NCI-H2171 treated with DMSO at 0.1 percent for 48 hours (cell line): ENCODE measurements at regions not wholly inside any gene's neighbourhood (a gene's known extent, or its start where the extent isn't known, plus 50 kb on each side); places are given as distances from the start of the nearest gene placed in this dataset.

ENCODE experiments used
- DNase-seq: peaks from one replicate; lab custom pipeline; 2025; lab: John Stamatoyannopoulos, UW

- DNase-seq: no peak
Observed at GRCh38 chr1:186557147-186557777, 96.3 kb upstream of the PDC start.

GRCh38 chr1:186550832-186551231, 89.9 kb upstream of the PDC start:
- no peak for DNase-seq

- DNase-seq: no peak
Observed at GRCh38 chr1:186541003-186541402, 80.1 kb upstream of the PDC start.

GRCh38 chr1:186540521-186540920, 79.6 kb upstream of the PDC start:
- no peak for DNase-seq

GRCh38 chr1:186536273-186536890, 75.5 kb upstream of the PDC start:
- no peak for DNase-seq

- no peak for DNase-seq
Observed at GRCh38 chr1:186535388-186536133, 74.6 kb upstream of the PDC start.

- no peak for DNase-seq
Observed at GRCh38 chr1:186534401-186534800, 73.5 kb upstream of the PDC start.

- no peak for DNase-seq
Observed at GRCh38 chr1:186532466-186532865, 71.6 kb upstream of the PDC start.

- DNase-seq: no peak
Observed at GRCh38 chr1:186531561-186532165, 70.7 kb upstream of the PDC start.

- no peak for DNase-seq
Observed at GRCh38 chr1:186530109-186530508, 69.2 kb upstream of the PDC start.

- no peak for DNase-seq
Observed at GRCh38 chr1:186519982-186520381, 59.1 kb upstream of the PDC start.

- DNase-seq: no peak
Observed at GRCh38 chr1:186518822-186519381, 58.0 kb upstream of the PDC start.

- no peak for DNase-seq
Observed at GRCh38 chr1:186518395-186518794, 57.5 kb upstream of the PDC start.

GRCh38 chr1:186514367-186514766, 53.5 kb upstream of the PDC start:
- no peak for DNase-seq

- DNase-seq: no peak
Observed at GRCh38 chr1:186513526-186513925, 52.6 kb upstream of the PDC start.

GRCh38 chr1:186512698-186513457, 52.0 kb upstream of the PDC start:
- DNase-seq: no peak

- DNase-seq: no peak
Observed at GRCh38 chr1:186511761-186512637, 51.1 kb upstream of the PDC start.
